T47D (cell line): ENCODE measurements at regions not wholly inside any gene's neighbourhood (a gene's known extent, or its start where the extent isn't known, plus 50 kb on each side); places are given as distances from the start of the nearest gene placed in this dataset.
"Not testable (repeated sequence)": the region's sequence is repeated elsewhere in the genome, so short reads cannot be mapped to it uniquely, and the experiment has no call there.

Experiments used
- DNase-seq, 2 experiments: peaks; one replicate each; pipeline versions ENCODE4 v3.0.0 to v3.0.0-alpha.2; 2011 to 2012; ENCODE audit warnings: low read depth in 1 of 2, low spot score in 1 of 2
- JUND ChIP-seq: IDR thresholded peaks from 2 replicates; pipeline ENCODE4 v1.6.1; 2012; ENCODE audit warnings: low read depth
- in situ Hi-C: cut with HindIII; loops from 2 replicates; pipeline ENCODE4 v1.10.0; 2016; ENCODE audit warnings: low sequenced_read_pairs, low pct_unique_long_range_greater_than_20kb

GRCh38 chr6:4641461-4641860 lies 134.7 kb upstream of the CDYL start:
- TF ChIP-seq JUND, result no peak
- in situ Hi-C loops, result no loop called here
- DNase-seq, result no peak

- TF ChIP-seq JUND, result no peak
- in situ Hi-C loops, result no loop called here
- DNase-seq, result peak in 1 of 2 experiments; percentile 52
These were observed 136.1 kb upstream of the CDYL start for GRCh38 chr6:4640139-4640538.

- in situ Hi-C loops, result no loop called here
- TF ChIP-seq JUND, result no peak
- DNase-seq, result no peak
These were observed 137.6 kb upstream of the CDYL start for GRCh38 chr6:4638641-4639040.

- no peak for TF ChIP-seq JUND
- DNase-seq, result no peak
- in situ Hi-C loops, result no loop called here
These were observed 138.3 kb upstream of the CDYL start for GRCh38 chr6:4637691-4638433.

- no peak for TF ChIP-seq JUND
- in situ Hi-C loops, result no loop called here
- peak in 1 of 2 experiments; percentile 31 for DNase-seq
These were observed 139.4 kb upstream of the CDYL start for GRCh38 chr6:4636881-4637224.

GRCh38 chr6:4636191-4636880 lies 139.9 kb upstream of the CDYL start:
- DNase-seq, result no peak
- in situ Hi-C loops, result no loop called here
- no peak for TF ChIP-seq JUND

GRCh38 chr6:4635666-4636065 lies 140.5 kb upstream of the CDYL start:
- TF ChIP-seq JUND, result no peak
- in situ Hi-C loops, result no loop called here
- DNase-seq, result no peak

GRCh38 chr6:4632421-4632820 lies 143.8 kb upstream of the CDYL start:
- no peak for DNase-seq
- in situ Hi-C loops, result no loop called here
- TF ChIP-seq JUND, result no peak

- in situ Hi-C loops, result not testable (repeated sequence)
These were observed 146.4 kb upstream of the CDYL start for GRCh38 chr6:4629789-4630188.

GRCh38 chr6:4625557-4625956 lies 150.6 kb upstream of the CDYL start:
- in situ Hi-C loops, result no loop called here
- no peak for DNase-seq
- TF ChIP-seq JUND, result no peak

More at GRCh38 chr6:4629789-4630188, 146.4 kb upstream of the CDYL start:
- not testable (repeated sequence) for DNase-seq

- in situ Hi-C loops, result no loop called here
- TF ChIP-seq JUND, result no peak
- DNase-seq, result no peak
These were observed 151.5 kb upstream of the CDYL start for GRCh38 chr6:4624726-4625125.

GRCh38 chr6:4620284-4621151 lies 155.7 kb upstream of the CDYL start:
- DNase-seq, result peak; percentile 16 to 85
- no peak for TF ChIP-seq JUND
- in situ Hi-C loops, result no loop called here

- in situ Hi-C loops, result no loop called here
- TF ChIP-seq JUND, result no peak
- no peak for DNase-seq
These were observed 159.9 kb upstream of the CDYL start for GRCh38 chr6:4616311-4616710.
